CD8-positive, alpha-beta memory T cell (primary cell): ENCODE measurements at regions not wholly inside any gene's neighbourhood (a gene's known extent, or its start where the extent isn't known, plus 50 kb on each side); places are given as distances from the start of the nearest gene placed in this dataset.

Source experiments
- CTCF ChIA-PET: fragments of 350-600 bp; sonication (Branson Sonifier 250); formaldehyde crosslinking; loops from one replicate; lab custom pipeline; 2021; ENCODE audit warnings: antibody characterized with exemption; lab: Charles Lee
- POLR2A ChIA-PET: fragments of 350-600 bp; sonication (Branson Sonifier 250); formaldehyde crosslinking; loops from one replicate; lab custom pipeline; 2021; ENCODE audit warnings: antibody characterized with exemption; lab: Charles Lee
- DNase-seq, 5 donors: peaks; one replicate each; pipeline versions ENCODE4 v3.0.0 to v3.0.0-alpha.2; 2020 to 2022; ENCODE audit warnings: mixed read lengths in 1 of 5
- H3K27ac ChIP-seq: one replicate; pipeline ENCODE4 v1.7.0; 2013; ENCODE audit warnings: low read depth, mild to moderate bottlenecking, low read length, moderate library complexity
- H3K27me3 ChIP-seq: 2 replicates; pipeline ENCODE4 v1.7.0; 2013; ENCODE audit warnings: low read length, mild to moderate bottlenecking; ENCODE audit not compliant: insufficient read depth, poor library complexity, severe bottlenecking
- H3K36me3 ChIP-seq: 2 replicates; pipeline ENCODE4 v1.7.0; 2013; ENCODE audit warnings: mild to moderate bottlenecking, low read length, moderate library complexity; ENCODE audit not compliant: insufficient read depth
- H3K4me1 ChIP-seq: 2 replicates; pipeline ENCODE4 v1.7.0; 2013; ENCODE audit warnings: mild to moderate bottlenecking, low read length, moderate library complexity; ENCODE audit not compliant: insufficient read depth
- H3K4me3 ChIP-seq: 2 replicates; pipeline ENCODE4 v1.7.0; 2013; ENCODE audit warnings: mild to moderate bottlenecking, low read length
- H3K9me3 ChIP-seq: 2 replicates; pipeline ENCODE4 v1.7.0; 2013; ENCODE audit warnings: mild to moderate bottlenecking, low read length
- H3K27ac Mint-ChIP-seq, 8 donors: one replicate each; pipeline ENCODE4 v1.8.0; 2020 to 2021; ENCODE audit warnings: mixed read lengths in 8 of 8, mild to moderate bottlenecking in 6 of 8, inconsistent platforms in 3 of 8, moderate library complexity in 3 of 8
- H3K27me3 Mint-ChIP-seq, 2 donors: one replicate each; pipeline ENCODE4 v1.8.0; 2020 to 2021; ENCODE audit warnings: mixed read lengths in 2 of 2, mild to moderate bottlenecking in 1 of 2, moderate library complexity in 1 of 2
- H3K36me3 Mint-ChIP-seq, 3 donors: one replicate each; pipeline ENCODE4 v1.8.0; 2020 to 2021; ENCODE audit warnings: mixed read lengths in 3 of 3, inconsistent platforms in 1 of 3, mild to moderate bottlenecking in 1 of 3
- H3K4me1 Mint-ChIP-seq, 3 donors: one replicate each; pipeline ENCODE4 v1.8.0; 2020 to 2021; ENCODE audit warnings: mixed read lengths in 3 of 3, inconsistent platforms in 1 of 3, mild to moderate bottlenecking in 1 of 3
- H3K4me3 Mint-ChIP-seq, 7 donors: one replicate each; pipeline ENCODE4 v1.8.0; 2020 to 2021; ENCODE audit warnings: mixed read lengths in 7 of 7, mild to moderate bottlenecking in 6 of 7, moderate library complexity in 4 of 7, inconsistent platforms in 2 of 7
- H3K9me3 Mint-ChIP-seq, 5 donors: one replicate each; pipeline ENCODE4 v1.8.0; 2020 to 2022; ENCODE audit warnings: mixed read lengths in 5 of 5, mild to moderate bottlenecking in 3 of 5, moderate library complexity in 2 of 5, inconsistent platforms in 1 of 5

- Histone ChIP-seq H3K4me3 (no peak overlapping the region), H3K9me3 (no peaks in the 10 kb centered on the region), H3K36me3 (no peaks in the 10 kb centered on the region), H3K27ac (no peak overlapping the region), H3K27me3 (no peaks in the 10 kb centered on the region), H3K4me1 (peaks cover 7% of the 10 kb centered on the region)
- Mint-ChIP-seq H3K4me3 (no peak overlapping the region), H3K9me3 (no peaks in the 10 kb centered on the region), H3K27ac (no peak overlapping the region), H3K36me3 (no peaks in the 10 kb centered on the region), H3K27me3 (peaks cover 0 to 3% of the 10 kb centered on the region in 2 donors), H3K4me1 (peaks cover 7 to 17% (median 10%) of the 10 kb centered on the region in 3 donors)
- no peak for DNase-seq
- POLR2A ChIA-PET = interaction anchor here (0.6 kb wide), 1 partner anchor 362 kb away, joined by 3 read pairs; no protein-coding TSS in a partner anchor
- CTCF ChIA-PET = interaction anchor here (0.6 kb wide), 1 partner anchor 490 kb away, joined by 3 read pairs; no protein-coding TSS in a partner anchor
Measured at GRCh38 chr3:30203301-30203700, 403.1 kb upstream of the TGFBR2 start.

GRCh38 chr3:30204126-30204525 is 402.3 kb upstream of the TGFBR2 start:
- Mint-ChIP-seq H3K9me3 (no peaks in the 10 kb centered on the region), H3K27ac (no peak overlapping the region), H3K4me1 (peaks cover 7 to 17% (median 10%) of the 10 kb centered on the region in 3 donors), H3K4me3 (no peak overlapping the region), H3K36me3 (no peaks in the 10 kb centered on the region), H3K27me3 (peaks cover 0 to 3% of the 10 kb centered on the region in 2 donors)
- Histone ChIP-seq H3K36me3 (no peaks in the 10 kb centered on the region), H3K4me3 (no peak overlapping the region), H3K27me3 (no peaks in the 10 kb centered on the region), H3K4me1 (peaks cover 7% of the 10 kb centered on the region), H3K27ac (no peak overlapping the region), H3K9me3 (no peaks in the 10 kb centered on the region)
- no peak for DNase-seq
- ChIA-PET CTCF (no interaction called here), POLR2A (no interaction called here)

- Histone ChIP-seq H3K9me3 (no peaks in the 10 kb centered on the region), H3K4me1 (peaks cover 7% of the 10 kb centered on the region), H3K27me3 (no peaks in the 10 kb centered on the region), H3K36me3 (no peaks in the 10 kb centered on the region), H3K4me3 (no peak overlapping the region), H3K27ac (no peak overlapping the region)
- peak overlapping the region in 1 of 7 donors; percentile 41 for H3K4me3 Mint-ChIP-seq
- H3K27ac Mint-ChIP-seq = no peak overlapping the region
- no peak for DNase-seq
- POLR2A ChIA-PET = no interaction called here
- CTCF ChIA-PET = interaction anchor here (1.5 kb wide), 1 partner anchor 487 kb away, joined by 3 read pairs; no protein-coding TSS in a partner anchor
- H3K4me1 Mint-ChIP-seq = peaks cover 7 to 17% (median 14%) of the 10 kb centered on the region in 3 donors
- no peaks in the 10 kb centered on the region for H3K27me3 Mint-ChIP-seq
- H3K9me3 Mint-ChIP-seq = no peaks in the 10 kb centered on the region
- no peaks in the 10 kb centered on the region for H3K36me3 Mint-ChIP-seq
Measured at GRCh38 chr3:30206051-30206450, 400.4 kb upstream of the TGFBR2 start.

GRCh38 chr3:30221619-30222018 is 384.8 kb upstream of the TGFBR2 start:
- no peaks in the 10 kb centered on the region for H3K9me3 ChIP-seq
- CTCF ChIA-PET = no interaction called here
- Mint-ChIP-seq H3K9me3 (peaks cover 0 to 3% (median 0%) of the 10 kb centered on the region in 5 donors), H3K4me1 (peaks cover 0 to 5% (median 0%) of the 10 kb centered on the region in 3 donors), H3K4me3 (no peak overlapping the region), H3K27me3 (peaks cover 4 to 7% of the 10 kb centered on the region in 2 donors), H3K27ac (no peak overlapping the region), H3K36me3 (no peaks in the 10 kb centered on the region)
- H3K4me1 ChIP-seq = no peaks in the 10 kb centered on the region
- H3K36me3 ChIP-seq = no peaks in the 10 kb centered on the region
- no peaks in the 10 kb centered on the region for H3K27me3 ChIP-seq
- H3K27ac ChIP-seq = no peak overlapping the region
- no peak for DNase-seq
- POLR2A ChIA-PET = no interaction called here
- no peak overlapping the region for H3K4me3 ChIP-seq

GRCh38 chr3:30222441-30222840 is 384.0 kb upstream of the TGFBR2 start:
- Histone ChIP-seq H3K27me3 (no peaks in the 10 kb centered on the region), H3K9me3 (no peaks in the 10 kb centered on the region), H3K4me3 (no peak overlapping the region), H3K27ac (no peak overlapping the region), H3K36me3 (no peaks in the 10 kb centered on the region), H3K4me1 (peaks cover 3% of the 10 kb centered on the region)
- CTCF ChIA-PET = no interaction called here
- Mint-ChIP-seq H3K9me3 (peaks cover 0 to 2% (median 0%) of the 10 kb centered on the region in 5 donors), H3K4me3 (no peak overlapping the region), H3K36me3 (no peaks in the 10 kb centered on the region), H3K27ac (no peak overlapping the region), H3K4me1 (peaks cover 0 to 5% (median 3%) of the 10 kb centered on the region in 3 donors), H3K27me3 (peaks cover 5 to 7% of the 10 kb centered on the region in 2 donors)
- POLR2A ChIA-PET = no interaction called here
- DNase-seq = no peak

GRCh38 chr3:30225021-30225420 is 381.4 kb upstream of the TGFBR2 start:
- H3K36me3 Mint-ChIP-seq = peaks cover 0 to 2% (median 0%) of the 10 kb centered on the region in 3 donors
- DNase-seq = no peak
- no peaks in the 10 kb centered on the region for H3K9me3 ChIP-seq
- ChIA-PET POLR2A (no interaction called here), CTCF (interaction anchor here (1.5 kb wide), 1 partner anchor 24 kb away, joined by 4 read pairs; no protein-coding TSS in a partner anchor)
- peaks cover 12% of the 10 kb centered on the region for H3K4me1 ChIP-seq
- H3K4me3 ChIP-seq = no peak overlapping the region
- no peaks in the 10 kb centered on the region for H3K36me3 ChIP-seq
- H3K27me3 Mint-ChIP-seq = peaks cover 5 to 7% of the 10 kb centered on the region in 2 donors
- no peaks in the 10 kb centered on the region for H3K9me3 Mint-ChIP-seq
- H3K27ac ChIP-seq = no peak overlapping the region
- H3K27ac Mint-ChIP-seq = no peak overlapping the region
- no peak overlapping the region for H3K4me3 Mint-ChIP-seq
- H3K27me3 ChIP-seq = no peaks in the 10 kb centered on the region
- peaks cover 2 to 10% (median 10%) of the 10 kb centered on the region in 3 donors for H3K4me1 Mint-ChIP-seq

- no peak overlapping the region for H3K27ac ChIP-seq
- H3K4me1 Mint-ChIP-seq = peaks cover 2 to 10% (median 5%) of the 10 kb centered on the region in 3 donors
- H3K4me1 ChIP-seq = peaks cover 12% of the 10 kb centered on the region
- DNase-seq = no peak
- H3K27me3 ChIP-seq = no peaks in the 10 kb centered on the region
- no peaks in the 10 kb centered on the region for H3K9me3 Mint-ChIP-seq
- ChIA-PET CTCF (interaction anchor here (1.5 kb wide), 1 partner anchor 23 kb away, joined by 4 read pairs; no protein-coding TSS in a partner anchor), POLR2A (no interaction called here)
- peaks cover 0 to 2% (median 0%) of the 10 kb centered on the region in 3 donors for H3K36me3 Mint-ChIP-seq
- H3K27ac Mint-ChIP-seq = no peak overlapping the region
- H3K36me3 ChIP-seq = no peaks in the 10 kb centered on the region
- no peak overlapping the region for H3K4me3 Mint-ChIP-seq
- no peak overlapping the region for H3K4me3 ChIP-seq
- H3K9me3 ChIP-seq = no peaks in the 10 kb centered on the region
- peaks cover 5 to 7% of the 10 kb centered on the region in 2 donors for H3K27me3 Mint-ChIP-seq
Measured at GRCh38 chr3:30226601-30227151, 379.7 kb upstream of the TGFBR2 start.

GRCh38 chr3:30227571-30228301 is 378.7 kb upstream of the TGFBR2 start:
- H3K36me3 ChIP-seq = no peaks in the 10 kb centered on the region
- Mint-ChIP-seq H3K9me3 (no peaks in the 10 kb centered on the region), H3K27me3 (peaks cover 5 to 7% of the 10 kb centered on the region in 2 donors), H3K4me1 (peaks cover 2 to 10% (median 5%) of the 10 kb centered on the region in 3 donors), H3K36me3 (peaks cover 0 to 2% (median 0%) of the 10 kb centered on the region in 3 donors), H3K4me3 (no peak overlapping the region), H3K27ac (no peak overlapping the region)
- DNase-seq = no peak
- peaks cover 12% of the 10 kb centered on the region for H3K4me1 ChIP-seq
- no peak overlapping the region for H3K4me3 ChIP-seq
- ChIA-PET POLR2A (no interaction called here), CTCF (no interaction called here)
- no peak overlapping the region for H3K27ac ChIP-seq
- H3K9me3 ChIP-seq = no peaks in the 10 kb centered on the region
- H3K27me3 ChIP-seq = no peaks in the 10 kb centered on the region
